GM10266 (cell line): ENCODE measurements at regions not wholly inside any gene's neighbourhood (a gene's known extent, or its start where the extent isn't known, plus 50 kb on each side); places are given as distances from the start of the nearest gene placed in this dataset.
"Not testable (repeated sequence)": the region's sequence is repeated elsewhere in the genome, so short reads cannot be mapped to it uniquely, and the experiment has no call there.

Source experiments
- DNase-seq: peaks from one replicate; pipeline ENCODE4 v3.0.0; 2012; ENCODE audit errors: extremely low spot score
- TF ChIP-seq, protein P1 (sequence below): IDR thresholded peaks from 2 replicates; pipeline ENCODE4 v1.5.1; 2012; ENCODE audit warnings: mild to moderate bottlenecking, low read depth; ENCODE audit not compliant: control insufficient read depth, insufficient read depth; ENCODE audit errors: missing control alignments

- no peak for DNase-seq
Measured at GRCh38 chr17:52895272-52895671, 736.8 kb upstream of the CA10 start.

DNA sequence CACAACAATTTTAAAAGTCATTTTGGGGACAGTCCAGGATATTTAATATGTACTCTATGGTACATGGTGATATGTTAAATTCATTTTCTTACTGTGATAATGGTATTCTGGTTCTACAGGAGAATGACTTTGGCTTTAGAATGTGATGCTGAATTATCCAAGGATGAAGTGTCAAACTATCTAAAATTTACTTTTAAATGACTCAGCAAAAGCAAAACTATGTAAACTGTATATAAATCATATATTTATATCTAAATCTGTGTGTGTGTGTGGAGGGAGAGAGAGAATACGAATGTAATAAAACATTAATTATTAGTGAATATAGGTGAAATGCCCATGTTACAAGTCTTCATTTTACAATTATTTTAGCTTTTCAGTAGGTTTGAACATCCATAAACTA is 733.8 kb upstream of the CA10 start:
- DNase-seq, result no peak
- TF ChIP-seq, protein P1, sequence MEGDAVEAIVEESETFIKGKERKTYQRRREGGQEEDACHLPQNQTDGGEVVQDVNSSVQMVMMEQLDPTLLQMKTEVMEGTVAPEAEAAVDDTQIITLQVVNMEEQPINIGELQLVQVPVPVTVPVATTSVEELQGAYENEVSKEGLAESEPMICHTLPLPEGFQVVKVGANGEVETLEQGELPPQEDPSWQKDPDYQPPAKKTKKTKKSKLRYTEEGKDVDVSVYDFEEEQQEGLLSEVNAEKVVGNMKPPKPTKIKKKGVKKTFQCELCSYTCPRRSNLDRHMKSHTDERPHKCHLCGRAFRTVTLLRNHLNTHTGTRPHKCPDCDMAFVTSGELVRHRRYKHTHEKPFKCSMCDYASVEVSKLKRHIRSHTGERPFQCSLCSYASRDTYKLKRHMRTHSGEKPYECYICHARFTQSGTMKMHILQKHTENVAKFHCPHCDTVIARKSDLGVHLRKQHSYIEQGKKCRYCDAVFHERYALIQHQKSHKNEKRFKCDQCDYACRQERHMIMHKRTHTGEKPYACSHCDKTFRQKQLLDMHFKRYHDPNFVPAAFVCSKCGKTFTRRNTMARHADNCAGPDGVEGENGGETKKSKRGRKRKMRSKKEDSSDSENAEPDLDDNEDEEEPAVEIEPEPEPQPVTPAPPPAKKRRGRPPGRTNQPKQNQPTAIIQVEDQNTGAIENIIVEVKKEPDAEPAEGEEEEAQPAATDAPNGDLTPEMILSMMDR, result no peak

More at GRCh38 chr17:52895272-52895671, 736.8 kb upstream of the CA10 start:
- TF ChIP-seq, protein P1, result no peak

DNA sequence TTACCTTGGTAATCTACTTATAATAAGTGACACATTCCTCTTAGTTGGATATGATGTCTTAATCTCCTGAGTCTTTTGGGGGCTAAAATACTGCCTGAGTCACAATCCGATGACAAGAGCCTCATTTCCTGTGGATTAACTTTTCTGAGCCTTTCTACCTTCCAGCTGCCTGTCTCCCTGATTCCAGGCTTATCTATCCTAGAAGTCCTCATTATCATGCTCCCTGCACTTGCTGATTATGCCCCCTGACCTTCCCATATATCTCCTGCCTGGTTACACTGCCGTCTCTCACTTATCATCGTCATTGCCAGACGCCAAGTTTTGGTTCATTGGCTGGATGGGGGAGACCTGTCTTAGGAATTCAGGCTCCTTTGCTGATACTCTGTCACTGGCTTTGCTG is 727.4 kb upstream of the CA10 start:
- DNase-seq, result no peak
- TF ChIP-seq, protein P1, result no peak

DNA sequence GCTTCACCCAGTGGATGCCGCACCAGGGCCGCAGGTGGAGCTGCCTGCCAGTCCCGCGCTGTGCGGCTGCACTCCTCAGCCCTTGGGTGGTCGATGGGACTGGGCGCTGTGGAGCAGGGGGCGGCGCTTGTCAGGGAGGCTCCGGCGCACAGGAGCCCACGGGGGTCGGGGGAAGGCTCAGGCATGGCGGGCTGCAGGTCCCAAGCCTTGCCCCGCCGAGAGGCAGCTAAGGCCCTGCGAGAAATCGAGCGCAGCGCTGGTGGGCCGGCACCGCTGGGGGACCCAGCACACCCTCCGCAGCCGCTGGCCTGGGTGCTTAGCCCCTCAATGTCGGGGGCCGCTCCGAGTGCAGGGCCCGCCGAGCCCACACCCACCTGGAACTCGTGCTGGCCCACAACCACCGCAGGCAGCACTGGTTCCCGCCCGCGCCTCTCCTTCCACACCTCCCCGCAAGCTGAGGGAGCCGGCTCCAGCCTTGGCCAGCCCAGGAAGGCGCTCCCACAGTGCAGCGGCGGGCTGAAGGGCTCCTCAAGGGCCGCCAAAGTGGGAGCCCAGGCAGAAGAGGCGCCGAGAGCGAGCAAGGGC is 725.5 kb upstream of the CA10 start:
- DNase-seq, result not testable (repeated sequence)

GRCh38 chr17:52846767-52847166 is 688.3 kb upstream of the CA10 start:
- not testable (repeated sequence) for DNase-seq

GRCh38 chr17:52841971-52842370 is 683.5 kb upstream of the CA10 start:
- DNase-seq, result no peak
- TF ChIP-seq, protein P1, result no peak

GRCh38 chr17:52837492-52837891 is 679.0 kb upstream of the CA10 start:
- DNase-seq, result no peak
- TF ChIP-seq, protein P1, result no peak

GRCh38 chr17:52831536-52831935 is 673.0 kb upstream of the CA10 start:
- TF ChIP-seq, protein P1, result no peak
- DNase-seq, result no peak
